ENCODE measurements at regions not wholly inside any gene's neighbourhood (a gene's known extent, or its start where the extent isn't known, plus 50 kb on each side); places are given as distances from the start of the nearest gene placed in this dataset.
"Not testable (repeated sequence)": the region's sequence is repeated elsewhere in the genome, so short reads cannot be mapped to it uniquely, and the experiment has no call there.

- intact Hi-C loops (cut with micrococcal nuclease), result no loop called here
- ATAC-seq (no peak), DNase-seq (no peak)
- Mint-ChIP-seq H3K27ac (no peak overlapping the region), H3K4me1 (ENCODE audit: low read depth) (peaks cover 2% of the 10 kb centered on the region), H3K4me3 (no peak overlapping the region), H3K27me3 (no peaks in the 10 kb centered on the region), H3K36me3 (ENCODE audit: low read depth) (no peaks in the 10 kb centered on the region), H3K9me3 (no peaks in the 10 kb centered on the region)
- ChIA-PET POLR2A (no interaction called here), CTCF (interaction anchor here (1.4 kb wide), 1 partner anchor 30 kb away, joined by 3 read pairs; no protein-coding TSS in a partner anchor)
- no peak for TF ChIP-seq CTCF (IDR thresholded peaks at IDR 0.05)
Observed at GRCh38 chr1:197838836-197839235, 63.6 kb upstream of the DENND1B start.

DNA sequence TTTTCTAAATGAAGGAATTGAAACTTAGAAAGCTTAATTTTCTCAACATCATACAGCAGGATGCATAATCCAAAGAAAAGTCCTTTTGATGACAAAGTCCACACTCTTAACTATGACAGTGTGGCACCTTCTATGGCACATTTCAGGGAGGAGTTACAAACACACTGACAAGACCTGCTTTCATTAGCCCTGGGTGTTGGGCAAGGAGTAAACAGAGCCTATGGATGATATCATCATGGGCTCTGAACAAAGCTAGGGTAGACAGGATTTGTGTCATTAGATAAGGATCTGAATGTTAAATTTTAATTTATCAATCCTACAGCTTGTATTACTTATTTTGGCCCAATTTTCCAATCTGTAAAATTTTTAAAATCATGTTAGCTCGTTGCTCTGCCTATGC, 62.6 kb upstream of the DENND1B start:
- Mint-ChIP-seq H3K4me1 (ENCODE audit: low read depth) (peaks cover 2% of the 10 kb centered on the region), H3K36me3 (ENCODE audit: low read depth) (no peaks in the 10 kb centered on the region), H3K27me3 (no peaks in the 10 kb centered on the region), H3K9me3 (peaks cover 2% of the 10 kb centered on the region), H3K4me3 (no peak overlapping the region), H3K27ac (no peak overlapping the region)
- no peak for ATAC-seq
- POLR2A ChIA-PET, result no interaction called here
- intact Hi-C loops (cut with micrococcal nuclease), result no loop called here
- no peak for TF ChIP-seq CTCF (IDR thresholded peaks at IDR 0.05)
- CTCF ChIA-PET, result interaction anchor here (0.6 to 1.4 kb wide), 2 partner anchors 31 to 32 kb away, joined by 3 to 4 read pairs; no protein-coding TSS in a partner anchor
- DNase-seq, result no peak

GRCh38 chr1:197836356-197836755, 61.1 kb upstream of the DENND1B start:
- DNase-seq; intact Hi-C loops (cut with micrococcal nuclease); H3K36me3 Mint-ChIP-seq (ENCODE audit: low read depth); H3K4me1 Mint-ChIP-seq (ENCODE audit: low read depth); H3K9me3 Mint-ChIP-seq; POLR2A ChIA-PET; H3K27me3 Mint-ChIP-seq; CTCF ChIA-PET; H3K4me3 Mint-ChIP-seq; H3K27ac Mint-ChIP-seq; ATAC-seq: not testable (repeated sequence)

DNA sequence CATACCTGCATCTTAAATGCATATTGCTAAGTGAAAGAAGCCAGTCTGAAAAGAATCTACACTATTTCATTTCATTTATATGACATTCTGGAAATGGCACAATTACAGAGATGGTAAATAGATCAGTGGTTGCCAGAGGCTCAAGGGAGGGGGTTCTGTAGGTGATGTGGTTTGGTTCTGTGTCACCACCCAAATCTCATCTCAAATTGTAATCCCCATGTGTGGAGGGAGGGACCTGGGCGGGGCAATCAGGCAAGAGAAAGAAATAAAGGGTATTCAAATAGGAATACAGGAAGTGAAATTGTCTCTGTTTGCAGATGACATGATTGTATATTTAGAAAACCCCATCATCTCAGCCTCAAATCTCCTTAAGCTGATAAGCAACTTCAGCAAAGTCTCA, 53.7 kb upstream of the DENND1B start:
- intact Hi-C loops (cut with micrococcal nuclease); H3K27ac Mint-ChIP-seq; H3K4me1 Mint-ChIP-seq (ENCODE audit: low read depth); CTCF ChIA-PET; H3K36me3 Mint-ChIP-seq (ENCODE audit: low read depth); H3K27me3 Mint-ChIP-seq; DNase-seq; H3K9me3 Mint-ChIP-seq; POLR2A ChIA-PET; H3K4me3 Mint-ChIP-seq; ATAC-seq: not testable (repeated sequence)

DNA sequence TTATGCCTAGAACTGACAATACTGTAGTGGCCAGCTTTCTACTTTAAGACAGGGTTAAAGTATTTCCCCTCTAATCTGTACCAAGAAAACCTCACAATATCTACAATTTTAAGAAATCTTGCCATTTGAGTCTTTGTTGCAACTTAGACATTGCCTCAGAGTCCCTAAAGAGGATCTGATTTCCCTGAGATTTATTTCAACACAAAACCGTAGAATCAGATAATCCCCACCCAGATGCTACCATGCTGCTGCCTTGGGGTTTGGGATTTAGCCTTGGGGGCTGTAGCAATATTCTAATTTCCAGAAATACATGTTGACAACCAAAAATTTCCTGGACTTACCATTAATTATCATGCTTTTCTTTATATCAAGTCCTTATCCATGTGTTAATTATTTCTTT, 50.3 kb upstream of the DENND1B start:
- H3K36me3 Mint-ChIP-seq (ENCODE audit: low read depth), result no peaks in the 10 kb centered on the region
- ChIA-PET POLR2A (no interaction called here), CTCF (no interaction called here)
- intact Hi-C loops (cut with micrococcal nuclease), result no loop called here
- H3K9me3 Mint-ChIP-seq, result peaks cover 2% of the 10 kb centered on the region
- no peaks in the 10 kb centered on the region for H3K27me3 Mint-ChIP-seq
- no peaks in the 10 kb centered on the region for H3K4me1 Mint-ChIP-seq (ENCODE audit: low read depth)
- H3K27ac Mint-ChIP-seq, result no peak overlapping the region
- no peak overlapping the region for H3K4me3 Mint-ChIP-seq
- DNase-seq (no peak), ATAC-seq (no peak)
- TF ChIP-seq CTCF (IDR thresholded peaks at IDR 0.05), result no peak
